Osteocyte (in vitro differentiated cells): ENCODE measurements at regions not wholly inside any gene's neighbourhood (a gene's known extent, or its start where the extent isn't known, plus 50 kb on each side); places are given as distances from the start of the nearest gene placed in this dataset.

ENCODE experiments used
- DNase-seq: peaks from one replicate; pipeline ENCODE4 v3.0.0; 2021; ENCODE audit warnings: mixed read lengths; ENCODE audit not compliant: unreplicated experiment; ENCODE audit errors: extremely low spot score
- H3K27ac Mint-ChIP-seq: one replicate; pipeline ENCODE4 v1.8.0; 2021; ENCODE audit warnings: mild to moderate bottlenecking, mixed read lengths; ENCODE audit not compliant: unreplicated experiment
- H3K27me3 Mint-ChIP-seq: one replicate; pipeline ENCODE4 v1.8.0; 2021; ENCODE audit warnings: mixed read lengths; ENCODE audit not compliant: unreplicated experiment
- H3K36me3 Mint-ChIP-seq: one replicate; pipeline ENCODE4 v1.8.0; 2021; ENCODE audit warnings: mixed read lengths; ENCODE audit not compliant: unreplicated experiment
- H3K4me1 Mint-ChIP-seq: one replicate; pipeline ENCODE4 v1.8.0; 2021; ENCODE audit warnings: mixed read lengths; ENCODE audit not compliant: unreplicated experiment
- H3K4me3 Mint-ChIP-seq: one replicate; pipeline ENCODE4 v1.8.0; 2021; ENCODE audit warnings: mild to moderate bottlenecking, moderate library complexity, mixed read lengths; ENCODE audit not compliant: unreplicated experiment
- H3K9me3 Mint-ChIP-seq: one replicate; pipeline ENCODE4 v1.8.0; 2021; ENCODE audit warnings: mixed read lengths; ENCODE audit not compliant: unreplicated experiment
- CTCF ChIP-seq: fragments of 200-600 bp; sonication (generic); IDR thresholded peaks from 2 replicates; pipeline ENCODE4 v1.5.0; 2021; ENCODE audit warnings: antibody characterized with exemption, mild to moderate bottlenecking, moderate library complexity

- Mint-ChIP-seq H3K27me3 (no peaks in the 10 kb centered on the region), H3K36me3 (peaks cover 7% of the 10 kb centered on the region), H3K4me1 (peaks cover 11% of the 10 kb centered on the region), H3K9me3 (no peaks in the 10 kb centered on the region), H3K27ac (no peak overlapping the region), H3K4me3 (no peak overlapping the region)
- TF ChIP-seq CTCF = no peak
- DNase-seq = no peak
Measured at GRCh38 chr14:71338153-71338552, 430.9 kb downstream of the PCNX1 start.

GRCh38 chr14:71339650-71340415, 432.6 kb downstream of the PCNX1 start:
- no peak for TF ChIP-seq CTCF
- Mint-ChIP-seq H3K36me3 (peaks cover 7% of the 10 kb centered on the region), H3K27me3 (no peaks in the 10 kb centered on the region), H3K4me3 (no peak overlapping the region), H3K4me1 (peaks cover 19% of the 10 kb centered on the region), H3K27ac (no peak overlapping the region), H3K9me3 (no peaks in the 10 kb centered on the region)
- no peak for DNase-seq

GRCh38 chr14:71341156-71341555, 433.9 kb downstream of the PCNX1 start:
- H3K4me1 Mint-ChIP-seq = peaks cover 23% of the 10 kb centered on the region
- no peak overlapping the region for H3K4me3 Mint-ChIP-seq
- no peak overlapping the region for H3K27ac Mint-ChIP-seq
- peaks cover 4% of the 10 kb centered on the region for H3K36me3 Mint-ChIP-seq
- no peaks in the 10 kb centered on the region for H3K9me3 Mint-ChIP-seq
- TF ChIP-seq CTCF = no peak
- DNase-seq = no peak
- no peaks in the 10 kb centered on the region for H3K27me3 Mint-ChIP-seq

- H3K27me3 Mint-ChIP-seq = no peaks in the 10 kb centered on the region
- peaks cover 22% of the 10 kb centered on the region for H3K4me1 Mint-ChIP-seq
- no peak for DNase-seq
- no peak for TF ChIP-seq CTCF
- no peaks in the 10 kb centered on the region for H3K9me3 Mint-ChIP-seq
- peaks cover 4% of the 10 kb centered on the region for H3K36me3 Mint-ChIP-seq
- no peak overlapping the region for H3K4me3 Mint-ChIP-seq
- peak overlapping the region; percentile 12 for H3K27ac Mint-ChIP-seq
Measured at GRCh38 chr14:71343724-71344123, 436.5 kb downstream of the PCNX1 start.

GRCh38 chr14:71344506-71344905, 437.2 kb downstream of the PCNX1 start:
- peaks cover 25% of the 10 kb centered on the region for H3K4me1 Mint-ChIP-seq
- H3K27me3 Mint-ChIP-seq = no peaks in the 10 kb centered on the region
- no peak for DNase-seq
- no peak for TF ChIP-seq CTCF
- no peak overlapping the region for H3K27ac Mint-ChIP-seq
- H3K36me3 Mint-ChIP-seq = peaks cover 6% of the 10 kb centered on the region
- H3K9me3 Mint-ChIP-seq = no peaks in the 10 kb centered on the region
- H3K4me3 Mint-ChIP-seq = no peak overlapping the region
